Lower lobe of right lung (tissue), 2 donors: ENCODE measurements at regions not wholly inside any gene's neighbourhood (a gene's known extent, or its start where the extent isn't known, plus 50 kb on each side); places are given as distances from the start of the nearest gene placed in this dataset.
A peak's percentile ranks its signal among the peaks of the same experiment; 100 is the strongest.

Experiments
- ATAC-seq, 2 donors: fragments of 200-7000 bp; cut with Tn5 transposase; one replicate each; pipeline ENCODE4 v1.9.1; 2020 to 2022; ENCODE audit warnings: mild to moderate bottlenecking in 2 of 2, moderate library complexity in 2 of 2
- DNase-seq: peaks from one replicate; pipeline ENCODE4 v3.0.0-alpha.2; 2020
- H3K27ac ChIP-seq: fragments of 200-600 bp; one replicate; pipeline ENCODE4 v1.8.0; 2022
- H3K27me3 ChIP-seq: fragments of 200-600 bp; one replicate; pipeline ENCODE4 v1.8.0; 2022; ENCODE audit warnings: low read depth
- H3K36me3 ChIP-seq: fragments of 200-600 bp; one replicate; pipeline ENCODE4 v1.8.0; 2022; ENCODE audit warnings: mild to moderate bottlenecking
- H3K4me1 ChIP-seq: fragments of 200-600 bp; one replicate; pipeline ENCODE4 v1.8.0; 2022
- H3K4me3 ChIP-seq: fragments of 200-600 bp; one replicate; pipeline ENCODE4 v1.8.0; 2022; ENCODE audit warnings: mild to moderate bottlenecking
- H3K9me3 ChIP-seq: fragments of 200-600 bp; one replicate; pipeline ENCODE4 v1.8.0; 2022
- intact Hi-C: fragments of 100-400 bp; cut with DNase I; formaldehyde crosslinking; loops from one replicate; pipeline ENCODE4 v1.11.0; 2022
- TF ChIP-seq, protein P1 (sequence below): fragments of 200-600 bp; IDR thresholded peaks from one replicate; pipeline ENCODE4 v1.8.0; 2022; ENCODE audit warnings: antibody characterized with exemption, mild to moderate bottlenecking
- donor health status: DM: no; HTN: yes; CAD: no; lungs with severe emphysema.

DNA sequence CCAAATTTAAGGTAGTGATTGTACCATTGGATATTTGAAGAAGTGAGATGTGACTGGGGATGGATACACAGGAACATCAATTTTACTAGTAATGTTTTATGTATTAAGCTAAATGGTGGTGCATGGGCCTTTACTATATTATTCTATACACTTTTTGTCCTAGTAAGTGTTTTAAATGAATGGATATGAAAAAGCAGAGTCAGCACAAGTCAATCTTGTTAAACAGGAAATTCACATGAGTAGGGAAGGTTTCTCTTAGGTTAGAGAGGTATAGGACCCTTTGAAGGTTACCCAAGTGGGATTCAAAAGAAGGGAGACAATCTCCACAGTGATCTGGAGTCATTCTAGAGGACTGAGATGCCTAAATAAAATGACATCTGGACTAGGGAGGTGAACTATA lies 71.8 kb upstream of the NCKAP5 start:
- Histone ChIP-seq H3K9me3 (no peaks in the 10 kb centered on the region), H3K27ac (no peak overlapping the region), H3K27me3 (no peaks in the 10 kb centered on the region), H3K4me1 (no peaks in the 10 kb centered on the region), H3K4me3 (no peak overlapping the region), H3K36me3 (no peaks in the 10 kb centered on the region)
- DNase-seq (no peak), ATAC-seq (no peak)
- intact Hi-C loops = no loop called here
- TF ChIP-seq, protein P1, sequence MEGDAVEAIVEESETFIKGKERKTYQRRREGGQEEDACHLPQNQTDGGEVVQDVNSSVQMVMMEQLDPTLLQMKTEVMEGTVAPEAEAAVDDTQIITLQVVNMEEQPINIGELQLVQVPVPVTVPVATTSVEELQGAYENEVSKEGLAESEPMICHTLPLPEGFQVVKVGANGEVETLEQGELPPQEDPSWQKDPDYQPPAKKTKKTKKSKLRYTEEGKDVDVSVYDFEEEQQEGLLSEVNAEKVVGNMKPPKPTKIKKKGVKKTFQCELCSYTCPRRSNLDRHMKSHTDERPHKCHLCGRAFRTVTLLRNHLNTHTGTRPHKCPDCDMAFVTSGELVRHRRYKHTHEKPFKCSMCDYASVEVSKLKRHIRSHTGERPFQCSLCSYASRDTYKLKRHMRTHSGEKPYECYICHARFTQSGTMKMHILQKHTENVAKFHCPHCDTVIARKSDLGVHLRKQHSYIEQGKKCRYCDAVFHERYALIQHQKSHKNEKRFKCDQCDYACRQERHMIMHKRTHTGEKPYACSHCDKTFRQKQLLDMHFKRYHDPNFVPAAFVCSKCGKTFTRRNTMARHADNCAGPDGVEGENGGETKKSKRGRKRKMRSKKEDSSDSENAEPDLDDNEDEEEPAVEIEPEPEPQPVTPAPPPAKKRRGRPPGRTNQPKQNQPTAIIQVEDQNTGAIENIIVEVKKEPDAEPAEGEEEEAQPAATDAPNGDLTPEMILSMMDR = no peak

DNA sequence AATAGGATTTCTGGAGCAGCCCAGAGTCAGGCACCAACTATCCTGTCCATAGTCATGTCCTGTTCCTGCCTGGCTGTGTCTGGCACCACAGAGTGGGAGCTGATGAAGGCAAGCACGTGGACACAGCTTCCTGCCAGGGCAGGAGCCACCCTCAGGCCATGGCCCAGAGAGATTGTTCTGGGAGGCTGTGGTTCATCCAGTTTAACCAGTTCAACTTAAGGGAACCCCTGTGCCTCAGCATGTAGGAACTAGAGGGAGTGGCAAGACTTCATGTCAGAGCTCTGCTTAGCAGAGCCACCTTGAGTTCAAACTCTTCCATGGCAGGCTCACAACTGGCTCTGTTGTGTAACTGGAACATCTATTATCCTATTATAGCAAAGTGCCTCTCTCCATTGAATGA lies 73.2 kb upstream of the NCKAP5 start:
- intact Hi-C loops = no loop called here
- Histone ChIP-seq H3K4me1 (no peaks in the 10 kb centered on the region), H3K27me3 (no peaks in the 10 kb centered on the region), H3K36me3 (no peaks in the 10 kb centered on the region), H3K27ac (no peak overlapping the region), H3K9me3 (no peaks in the 10 kb centered on the region), H3K4me3 (no peak overlapping the region)
- ATAC-seq = peak; percentile 86 to 87
- no peak for DNase-seq
- TF ChIP-seq, protein P1 = no peak

DNA sequence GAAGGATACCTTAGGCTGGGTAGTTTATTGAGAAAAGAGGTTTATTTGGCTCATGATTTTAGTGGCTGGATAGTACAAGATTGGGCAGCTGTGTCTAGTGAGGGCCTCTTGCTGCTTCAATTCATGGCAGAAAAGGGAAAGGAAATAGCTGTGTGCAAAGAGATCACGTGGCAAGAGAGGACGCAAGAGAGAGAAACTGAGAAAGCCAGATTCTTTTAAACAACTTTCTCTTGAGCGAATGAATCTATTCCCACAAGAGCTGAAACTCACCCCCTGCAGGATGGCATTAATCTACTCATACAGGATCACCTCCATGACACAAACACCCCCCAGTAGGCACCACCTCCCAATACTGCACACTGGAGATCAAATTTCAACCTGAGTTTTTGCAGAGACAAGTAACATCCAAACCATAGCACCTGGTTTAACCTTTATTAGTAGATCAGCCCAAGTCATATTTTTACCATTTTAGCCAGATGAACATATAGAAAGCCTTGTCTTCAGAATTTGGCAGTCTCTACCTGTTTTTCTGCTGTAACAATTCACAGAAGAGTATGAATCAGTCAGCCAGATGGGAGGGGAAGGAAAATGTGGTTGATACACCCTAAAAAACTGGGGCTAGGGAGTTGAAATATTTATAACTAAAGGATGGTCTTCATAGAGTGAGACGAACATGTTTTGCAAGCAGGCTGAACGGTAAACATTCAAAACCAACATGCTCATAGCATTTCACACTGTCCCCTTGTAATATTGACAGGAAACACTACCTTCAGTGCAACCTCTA lies 73.9 kb upstream of the NCKAP5 start:
- H3K27me3 ChIP-seq = no peaks in the 10 kb centered on the region
- H3K4me1 ChIP-seq = no peaks in the 10 kb centered on the region
- H3K9me3 ChIP-seq = no peaks in the 10 kb centered on the region
- no peak overlapping the region for H3K27ac ChIP-seq
- ATAC-seq (no peak), DNase-seq (no peak)
- TF ChIP-seq, protein P1 = no peak
- no peak overlapping the region for H3K4me3 ChIP-seq
- intact Hi-C loops = no loop called here
- H3K36me3 ChIP-seq = no peaks in the 10 kb centered on the region

DNA sequence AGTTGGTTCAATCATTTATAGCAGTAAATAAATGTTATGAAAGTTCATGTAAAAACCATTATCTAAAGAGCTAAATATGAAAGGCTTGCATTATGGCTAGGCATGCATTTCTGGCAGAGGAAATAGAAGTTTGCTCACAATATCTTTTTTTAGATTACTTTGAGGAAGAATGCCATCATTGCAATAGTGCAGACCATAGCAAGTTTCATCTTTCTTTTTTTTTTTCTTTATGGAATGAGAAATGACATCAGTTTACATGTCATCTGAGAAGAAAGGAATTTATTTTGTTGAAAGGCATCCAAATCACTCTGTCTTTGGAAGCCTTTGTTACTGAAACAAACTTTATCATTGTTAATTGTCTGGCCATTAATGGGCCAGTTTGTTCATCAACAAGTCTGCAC lies 74.5 kb upstream of the NCKAP5 start:
- no peak overlapping the region for H3K27ac ChIP-seq
- no peaks in the 10 kb centered on the region for H3K9me3 ChIP-seq
- TF ChIP-seq, protein P1 = no peak
- DNase-seq (no peak), ATAC-seq (no peak)
- H3K27me3 ChIP-seq = no peaks in the 10 kb centered on the region
- no peaks in the 10 kb centered on the region for H3K36me3 ChIP-seq
- no peak overlapping the region for H3K4me3 ChIP-seq
- no peaks in the 10 kb centered on the region for H3K4me1 ChIP-seq
- intact Hi-C loops = no loop called here

DNA sequence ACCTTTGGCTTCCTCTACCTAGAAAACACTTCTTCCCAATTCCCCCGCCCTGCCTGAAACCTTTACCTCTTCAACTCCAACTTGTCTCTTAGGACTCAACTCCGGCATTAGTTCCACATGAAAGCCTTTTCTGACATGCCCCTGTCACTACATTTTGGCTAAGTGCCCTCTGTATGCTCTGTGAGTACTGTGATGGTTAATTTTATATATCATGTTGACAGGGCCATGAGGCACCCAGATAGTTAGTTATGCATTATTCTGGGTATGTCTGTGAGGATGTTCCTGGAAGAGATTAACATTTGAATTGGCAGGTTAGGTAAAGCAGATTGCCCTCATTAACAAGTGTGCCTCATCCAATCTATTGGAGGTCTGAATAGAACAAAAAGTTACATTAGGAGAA lies 75.6 kb upstream of the NCKAP5 start:
- Histone ChIP-seq H3K27ac (no peak overlapping the region), H3K9me3 (no peaks in the 10 kb centered on the region), H3K4me3 (no peak overlapping the region), H3K4me1 (no peaks in the 10 kb centered on the region), H3K36me3 (no peaks in the 10 kb centered on the region), H3K27me3 (no peaks in the 10 kb centered on the region)
- DNase-seq = no peak
- intact Hi-C loops = no loop called here
- TF ChIP-seq, protein P1 = no peak
- no peak for ATAC-seq
